HG03442 (cell line): ENCODE measurements at regions not wholly inside any gene's neighbourhood (a gene's known extent, or its start where the extent isn't known, plus 50 kb on each side); places are given as distances from the start of the nearest gene placed in this dataset.
"Not testable (repeated sequence)": the region's sequence is repeated elsewhere in the genome, so short reads cannot be mapped to it uniquely, and the experiment has no call there.

ENCODE experiments used
- ATAC-seq: cut with Tn5 transposase; IDR thresholded peaks from one replicate; pipeline ENCODE4 v1.9.1; 2021; ENCODE audit warnings: mild to moderate bottlenecking, moderate library complexity; ENCODE audit not compliant: unreplicated experiment

- no peak for ATAC-seq
Observed at GRCh38 chr5:96112123-96112670, 150.5 kb upstream of the ELL2 start.

DNA sequence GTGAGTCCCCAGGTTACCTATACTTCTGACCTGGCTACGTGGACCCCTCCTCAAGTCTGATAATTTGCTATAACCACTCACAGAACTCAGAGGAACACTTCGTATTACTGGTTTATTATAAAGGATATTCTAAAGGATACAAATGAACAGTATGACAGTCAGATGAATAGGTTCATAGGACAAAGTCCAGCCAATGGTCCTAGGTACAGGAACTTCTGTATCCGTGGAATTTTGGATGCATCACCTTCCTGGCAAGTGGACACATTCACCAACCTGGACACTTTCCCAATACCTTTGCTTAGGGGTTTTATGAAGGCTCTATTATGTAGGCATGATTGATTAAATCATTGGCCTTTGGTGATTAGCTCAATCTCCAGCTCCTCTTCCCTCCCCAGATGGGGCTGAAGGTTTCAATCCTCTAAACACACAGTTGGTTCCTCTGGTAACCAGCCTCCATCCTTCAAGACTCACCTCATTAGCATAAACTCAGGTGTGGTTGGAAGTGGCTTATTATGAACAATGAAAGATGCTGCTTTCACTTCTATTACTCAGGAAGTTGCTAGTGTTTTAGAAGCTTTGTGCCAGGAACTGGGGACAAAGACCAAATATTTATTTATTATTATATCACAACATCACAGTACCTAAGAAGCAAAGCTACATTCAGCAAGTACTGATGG is 149.6 kb upstream of the ELL2 start:
- no peak for ATAC-seq

GRCh38 chr5:96110300-96110699 is 148.6 kb upstream of the ELL2 start:
- no peak for ATAC-seq

DNA sequence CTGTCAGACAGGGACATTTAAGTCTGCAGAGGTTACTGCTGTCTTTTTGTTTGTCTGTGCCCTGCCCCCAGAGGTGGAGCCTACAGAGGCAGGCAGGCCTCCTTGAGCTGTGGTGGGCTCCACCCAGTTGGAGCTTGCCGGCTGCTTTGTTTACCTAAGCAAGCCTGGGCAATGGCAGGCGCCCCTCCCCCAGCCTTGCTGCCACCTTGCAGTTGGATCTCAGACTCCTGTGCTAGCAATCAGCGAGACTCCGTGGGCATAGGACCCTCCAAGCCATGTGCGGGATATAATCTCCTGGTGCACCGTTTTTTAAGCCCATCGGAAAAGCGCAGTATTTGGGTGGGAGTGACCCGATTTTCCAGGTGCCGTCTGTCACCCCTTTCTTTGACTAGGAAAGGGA is 147.0 kb upstream of the ELL2 start:
- not testable (repeated sequence) for ATAC-seq

DNA sequence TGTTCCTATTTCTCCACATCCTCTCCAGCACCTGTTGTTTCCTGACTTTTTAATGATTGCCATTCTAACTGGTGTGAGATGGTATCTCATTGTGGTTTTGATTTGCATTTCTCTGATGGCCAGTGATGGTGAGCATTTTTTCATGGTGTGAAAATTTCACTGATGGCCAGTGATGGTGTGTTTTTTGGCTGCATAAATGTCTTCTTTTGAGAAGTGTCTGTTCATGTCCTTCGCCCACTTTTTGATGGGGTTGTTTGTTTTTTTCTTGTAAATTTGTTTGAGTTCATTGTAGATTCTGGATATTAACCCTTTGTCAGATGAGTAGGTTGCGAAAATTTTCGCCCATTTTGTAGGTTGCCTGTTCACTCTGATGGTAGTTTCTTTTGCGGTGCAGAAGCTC is 142.2 kb upstream of the ELL2 start:
- not testable (repeated sequence) for ATAC-seq

- ATAC-seq, result no peak
Observed at GRCh38 chr5:96101358-96102089, 139.9 kb upstream of the ELL2 start.

- ATAC-seq, result not testable (repeated sequence)
Observed at GRCh38 chr5:96097488-96097887, 135.8 kb upstream of the ELL2 start.

DNA sequence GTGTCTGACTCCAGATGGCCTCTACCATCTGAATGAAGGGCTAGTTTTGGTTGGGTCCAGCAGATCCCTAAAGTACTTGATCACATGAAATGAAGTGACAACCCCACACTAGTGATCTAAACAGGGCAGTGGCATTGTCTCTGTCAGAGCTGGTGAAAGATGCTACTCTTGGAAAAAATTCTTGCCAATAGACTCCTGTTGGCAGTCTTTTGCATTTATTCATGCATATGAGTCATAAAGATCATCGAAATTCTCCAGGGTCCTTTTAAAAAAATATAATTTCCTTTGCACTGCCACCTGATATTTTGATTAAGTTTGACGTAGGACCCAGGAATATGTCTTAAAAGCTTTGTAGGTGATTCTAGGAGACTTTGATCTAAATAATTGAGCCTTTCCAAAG is 135.1 kb upstream of the ELL2 start:
- ATAC-seq, result no peak

- ATAC-seq, result no peak
Observed at GRCh38 chr5:96094904-96095303, 133.3 kb upstream of the ELL2 start.

GRCh38 chr5:96093890-96094381 is 132.3 kb upstream of the ELL2 start:
- no peak for ATAC-seq

DNA sequence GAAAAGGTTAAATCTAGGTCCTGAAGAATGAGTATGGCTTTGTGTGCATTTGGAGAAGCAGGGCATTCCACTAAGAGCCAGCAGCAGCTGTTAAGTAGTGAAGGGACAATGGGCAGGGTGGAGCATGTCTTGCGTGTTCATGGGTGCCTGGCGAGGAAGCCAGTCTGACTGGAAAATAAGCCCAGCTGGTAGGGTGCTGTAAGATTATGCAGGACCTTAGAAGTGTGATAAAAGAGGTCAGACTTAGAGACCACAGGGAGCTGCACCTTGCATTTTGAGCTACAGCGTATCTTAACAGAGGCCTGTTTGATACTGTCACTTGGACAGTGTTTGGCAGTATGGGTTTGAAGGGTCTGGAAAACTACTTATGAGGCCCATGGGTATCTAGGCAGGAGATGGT is 131.7 kb upstream of the ELL2 start:
- ATAC-seq, result no peak

GRCh38 chr5:96091874-96092273 is 130.2 kb upstream of the ELL2 start:
- ATAC-seq, result no peak

GRCh38 chr5:96090215-96090614 is 128.6 kb upstream of the ELL2 start:
- no peak for ATAC-seq

- no peak for ATAC-seq
Observed at GRCh38 chr5:96088706-96089498, 127.3 kb upstream of the ELL2 start.

DNA sequence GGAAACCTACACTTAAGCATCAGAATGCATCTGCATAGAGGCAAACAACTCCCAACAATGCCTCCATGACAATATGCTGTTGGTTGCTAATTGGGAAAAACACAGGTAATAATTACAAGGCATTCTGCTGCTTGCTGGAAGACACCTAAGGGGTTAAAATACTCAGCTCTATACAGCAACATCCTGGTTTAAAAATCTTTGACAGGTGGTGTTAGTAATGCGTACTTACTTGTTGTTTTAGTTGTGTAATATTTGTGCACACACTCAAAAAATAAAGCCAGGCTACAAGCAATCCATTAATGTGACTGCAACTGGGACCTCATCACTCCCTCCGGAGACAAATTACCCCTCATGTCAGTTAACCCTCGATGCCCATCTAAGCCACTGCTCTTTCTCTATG is 126.3 kb upstream of the ELL2 start:
- ATAC-seq, result no peak

- ATAC-seq, result no peak
Observed at GRCh38 chr5:96084874-96085506, 123.3 kb upstream of the ELL2 start.

DNA sequence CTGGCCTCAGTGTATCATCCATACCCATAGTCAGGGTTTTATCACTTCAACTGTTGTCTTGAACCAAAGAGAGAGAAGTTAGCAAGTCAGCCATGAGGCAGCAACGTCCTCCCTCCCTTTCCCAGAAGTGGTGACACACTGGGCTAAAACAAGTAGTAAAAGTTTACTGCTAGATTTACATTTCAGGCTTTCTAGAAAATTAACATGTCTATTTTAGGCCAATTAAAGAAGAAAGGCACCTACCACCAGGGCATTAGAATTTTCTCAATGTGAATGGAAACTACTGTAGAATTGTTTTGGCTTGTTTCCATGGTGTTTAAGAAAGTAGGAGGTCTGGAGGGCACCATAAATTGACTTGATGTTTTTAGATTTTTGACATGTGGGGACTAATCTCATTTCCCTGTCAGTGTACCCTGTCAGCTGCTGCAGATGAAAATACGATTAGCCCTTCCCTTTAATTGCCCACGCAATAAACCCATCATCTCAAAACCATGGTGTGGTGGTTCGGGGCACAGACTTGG is 121.8 kb upstream of the ELL2 start:
- no peak for ATAC-seq

DNA sequence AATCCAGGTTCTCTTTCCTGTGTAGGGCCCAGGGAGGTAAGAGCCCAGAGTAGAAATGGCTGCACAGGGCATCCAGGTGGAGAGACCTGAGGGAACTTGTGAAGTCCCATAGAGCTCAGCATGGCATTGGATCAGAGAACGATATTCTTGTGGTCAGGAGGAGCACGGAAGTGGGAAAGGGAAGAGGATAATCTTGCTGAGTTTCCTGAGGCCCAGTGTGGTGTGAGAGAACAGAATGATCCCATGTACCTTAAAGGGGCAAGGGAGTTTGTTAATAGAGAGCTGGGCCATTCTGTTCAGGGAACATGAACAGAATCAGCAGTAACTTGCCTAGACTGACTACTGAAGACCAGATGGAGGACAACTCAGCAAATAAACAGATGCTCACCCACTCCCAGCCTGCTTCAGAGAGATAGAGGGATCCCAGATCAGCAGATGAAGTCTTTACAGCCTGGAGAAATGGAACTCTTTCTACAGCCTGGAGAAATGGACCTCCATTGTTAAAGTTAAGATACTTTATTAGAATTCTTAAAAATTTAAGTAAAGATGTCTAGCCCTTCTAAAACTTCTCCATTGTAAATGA is 119.7 kb upstream of the ELL2 start:
- ATAC-seq, result no peak

DNA sequence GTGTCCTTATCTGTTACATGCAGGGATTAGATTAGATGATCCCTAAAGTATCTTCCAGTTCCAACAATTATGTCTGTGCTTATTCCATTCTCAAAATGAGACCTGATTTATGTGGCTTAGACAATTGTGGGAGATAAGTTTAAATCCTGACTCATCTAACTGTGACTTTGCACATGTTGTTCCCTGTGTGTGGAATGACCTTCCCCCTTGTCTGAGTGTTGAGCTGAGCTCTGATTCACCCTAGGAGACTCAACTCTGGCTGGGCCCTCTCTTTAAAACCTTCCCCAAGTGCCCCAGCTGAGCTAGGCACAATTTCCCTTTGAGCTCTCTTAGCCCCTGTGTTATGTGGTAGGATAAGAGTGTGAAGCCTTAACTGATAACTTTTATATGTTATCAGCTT is 118.9 kb upstream of the ELL2 start:
- ATAC-seq, result no peak

DNA sequence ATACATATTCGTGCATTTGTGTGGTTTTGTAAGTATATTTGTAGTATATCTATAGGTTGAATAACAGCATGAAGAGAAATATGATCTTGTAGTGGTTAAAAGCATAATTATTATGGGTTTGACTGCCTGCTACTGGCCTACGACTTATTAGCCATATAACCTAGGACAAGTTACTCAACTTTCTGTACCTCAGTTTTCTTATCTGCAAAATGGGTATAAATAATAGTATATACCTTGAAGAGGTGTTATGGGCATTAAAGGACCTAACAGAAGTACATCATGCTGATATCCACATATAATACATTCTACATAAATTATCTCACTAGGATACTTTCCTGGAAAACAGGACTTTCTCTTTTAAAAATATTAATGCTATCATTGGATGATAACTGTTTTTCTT is 118.3 kb upstream of the ELL2 start:
- no peak for ATAC-seq
